Peyer's patch (tissue), 4 donors: ENCODE measurements at regions not wholly inside any gene's neighbourhood (a gene's known extent, or its start where the extent isn't known, plus 50 kb on each side); places are given as distances from the start of the nearest gene placed in this dataset.

Experiments used
- DNase-seq, 3 donors: peaks; one replicate each; pipeline ENCODE4 v3.0.0-alpha.2; 2017 to 2019
- H3K27ac ChIP-seq, 4 donors: fragments of 200-600 bp; sonication (generic); one replicate each; pipeline ENCODE4 v1.5.1; 2016 to 2019
- H3K27me3 ChIP-seq, 2 donors: fragments of 200-600 bp; sonication (generic); one replicate each; pipeline ENCODE4 v1.5.1; 2019
- H3K36me3 ChIP-seq, 3 donors: fragments of 200-600 bp; sonication (generic); one replicate each; pipeline ENCODE4 v1.5.1; 2016 to 2019
- H3K4me1 ChIP-seq, 4 donors: fragments of 200-600 bp; sonication (generic); one replicate each; pipeline ENCODE4 v1.5.1; 2016 to 2019
- H3K4me3 ChIP-seq, 4 donors: fragments of 200-600 bp; sonication (generic); 1 replicate in 3 of 4; 2 replicates in 1 of 4; pipeline ENCODE4 v1.5.1; 2016 to 2019; ENCODE audit warnings: mild to moderate bottlenecking in 1 of 4
- H3K9me3 ChIP-seq, 4 donors: fragments of 200-600 bp; sonication (generic); one replicate each; pipeline ENCODE4 v1.5.1; 2016 to 2019; ENCODE audit warnings: mild to moderate bottlenecking in 1 of 4
- CTCF ChIP-seq, 6 experiments: fragments of 450-650 bp in 4 of 6; fragments of 200-600 bp in 2 of 6; sonication (generic) in 1 of 6; IDR thresholded peaks; one replicate each; pipeline ENCODE4 v1.5.1; 2017 to 2019; ENCODE audit warnings: antibody characterized with exemption in 6 of 6, mild to moderate bottlenecking in 3 of 6, moderate library complexity in 1 of 6
- POLR2A ChIP-seq, 2 donors: fragments of 450-650 bp; IDR thresholded peaks; one replicate each; pipeline ENCODE4 v1.5.1; 2017; ENCODE audit warnings: antibody characterized with exemption in 2 of 2, mild to moderate bottlenecking in 2 of 2, moderate library complexity in 2 of 2

DNA sequence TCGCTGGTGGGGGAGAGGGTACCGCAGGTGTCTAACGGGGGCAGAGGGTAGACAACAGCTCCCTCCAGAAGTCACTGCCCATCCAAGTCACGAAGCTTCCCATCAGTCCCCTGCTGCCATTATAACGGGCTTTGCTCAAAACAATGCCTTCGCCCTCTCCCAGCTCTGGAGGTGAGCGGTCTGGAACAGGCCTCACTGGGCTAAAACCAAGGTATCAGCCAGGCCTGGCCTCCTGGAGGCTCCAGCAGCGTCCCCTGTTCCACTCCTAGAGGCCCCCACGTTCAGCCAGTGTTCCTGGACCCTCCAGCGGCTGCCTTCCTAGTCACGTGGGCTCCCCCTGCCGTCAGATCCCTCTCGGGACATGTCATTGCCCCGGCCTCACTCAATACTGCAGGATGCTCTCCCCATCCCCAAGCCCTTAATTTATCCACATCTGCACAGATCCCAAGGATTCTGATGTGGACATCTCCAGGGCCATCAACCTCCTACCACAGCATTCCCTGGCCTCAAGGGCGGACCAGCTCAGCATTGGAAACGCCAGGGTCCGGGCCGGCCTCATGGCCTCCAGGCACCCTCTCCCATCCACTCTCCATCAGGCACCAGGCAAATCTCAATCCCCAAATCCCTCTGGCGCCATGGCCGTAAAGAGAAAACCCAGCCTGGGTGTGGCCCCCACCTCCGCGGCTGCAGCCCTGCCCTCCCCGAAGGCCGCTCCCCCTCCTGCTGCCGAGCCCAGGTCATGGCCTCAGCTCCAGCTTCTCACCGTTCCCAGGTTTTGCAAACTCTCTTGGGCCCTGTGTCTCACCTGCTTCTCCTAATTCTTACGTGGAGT, 104.1 kb upstream of the FAM20C start:
- H3K27me3 ChIP-seq = no peaks in the 10 kb centered on the region
- H3K36me3 ChIP-seq = no peaks in the 10 kb centered on the region
- no peaks in the 10 kb centered on the region for H3K9me3 ChIP-seq
- peak overlapping the region in 1 of 4 donors; percentile 64 for H3K27ac ChIP-seq
- no peak overlapping the region for H3K4me3 ChIP-seq
- peaks cover 0 to 14% (median 0%) of the 10 kb centered on the region in 4 donors for H3K4me1 ChIP-seq
- TF ChIP-seq POLR2A (IDR thresholded peaks at IDR 0.05) (no peak), CTCF (IDR thresholded peaks at IDR 0.05) (no peak)
- DNase-seq = peak in 1 of 3 donors; percentile 40

- Histone ChIP-seq H3K4me3 (no peak overlapping the region), H3K4me1 (peaks cover 0 to 14% (median 0%) of the 10 kb centered on the region in 4 donors), H3K9me3 (no peaks in the 10 kb centered on the region), H3K36me3 (no peaks in the 10 kb centered on the region), H3K27me3 (no peaks in the 10 kb centered on the region), H3K27ac (peak overlapping the region in 1 of 4 donors; percentile 64)
- TF ChIP-seq POLR2A (IDR thresholded peaks at IDR 0.05) (no peak), CTCF (IDR thresholded peaks at IDR 0.05) (no peak)
- DNase-seq = no peak
These were observed 103.5 kb upstream of the FAM20C start for GRCh38 chr7:88927-89231.

- no peak for TF ChIP-seq POLR2A (IDR thresholded peaks at IDR 0.05)
- TF ChIP-seq CTCF (IDR thresholded peaks at IDR 0.05) = no peak
- no peaks in the 10 kb centered on the region for H3K36me3 ChIP-seq
- H3K27ac ChIP-seq = peak overlapping the region in 2 of 4 donors; percentile 42 to 64
- peaks cover 0 to 14% (median 0%) of the 10 kb centered on the region in 4 donors for H3K4me1 ChIP-seq
- DNase-seq = peak in 1 of 3 donors; percentile 44
- H3K9me3 ChIP-seq = no peaks in the 10 kb centered on the region
- H3K4me3 ChIP-seq = no peak overlapping the region
- no peaks in the 10 kb centered on the region for H3K27me3 ChIP-seq
These were observed 102.9 kb upstream of the FAM20C start for GRCh38 chr7:89232-90019.

DNA sequence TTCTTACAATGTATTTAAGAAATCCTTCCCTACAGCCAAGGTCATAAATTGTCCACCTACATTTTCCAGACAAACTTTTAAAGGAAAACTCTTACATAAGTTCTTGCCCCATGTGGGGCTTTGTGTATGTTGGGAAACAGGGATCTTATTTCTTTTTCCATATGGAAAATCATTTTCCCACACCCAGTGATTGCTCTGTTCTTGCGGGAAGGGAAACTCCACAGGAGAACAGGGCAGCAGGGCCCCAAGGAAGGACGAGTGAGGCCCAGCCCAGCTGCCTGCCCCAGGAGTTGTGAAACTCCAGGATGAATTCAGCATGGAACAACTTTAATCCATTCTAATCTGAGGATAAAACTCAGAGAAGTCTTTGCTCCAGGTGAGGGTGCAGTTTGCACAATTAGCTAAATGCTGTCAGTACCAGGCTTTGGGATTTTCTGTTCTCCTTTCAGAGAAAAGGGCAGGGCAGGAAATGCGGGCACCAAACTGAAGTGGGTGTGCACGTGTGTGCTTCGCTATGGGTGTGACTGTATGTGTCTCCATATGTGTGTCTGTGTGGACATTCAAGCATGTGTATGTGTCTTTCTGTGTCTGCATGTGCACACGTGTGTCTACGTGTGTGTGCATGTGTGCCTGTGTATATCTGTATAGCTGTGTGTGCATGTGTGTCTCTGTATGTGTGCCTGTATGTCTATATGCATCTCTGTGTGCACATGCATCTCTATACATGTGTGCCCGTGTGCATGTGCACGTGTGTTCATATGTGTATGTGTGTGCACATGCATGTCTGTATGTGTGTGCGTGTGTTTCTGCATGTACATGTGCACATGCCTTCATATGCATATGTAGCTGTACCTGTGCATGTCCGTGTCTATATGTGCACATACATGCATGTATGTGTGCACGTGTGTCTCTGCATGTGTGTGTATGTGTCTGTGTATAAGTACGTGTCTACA, 102.0 kb upstream of the FAM20C start:
- H3K27ac ChIP-seq = peak overlapping the region in 1 of 4 donors; percentile 64
- DNase-seq = no peak
- TF ChIP-seq POLR2A (IDR thresholded peaks at IDR 0.05) = no peak
- no peak for TF ChIP-seq CTCF (IDR thresholded peaks at IDR 0.05)
- no peaks in the 10 kb centered on the region for H3K27me3 ChIP-seq
- no peaks in the 10 kb centered on the region for H3K9me3 ChIP-seq
- H3K4me1 ChIP-seq = peaks cover 0 to 14% (median 0%) of the 10 kb centered on the region in 4 donors
- no peaks in the 10 kb centered on the region for H3K36me3 ChIP-seq
- no peak overlapping the region for H3K4me3 ChIP-seq
